ENCODE measurements at regions not wholly inside any gene's neighbourhood (a gene's known extent, or its start where the extent isn't known, plus 50 kb on each side); places are given as distances from the start of the nearest gene placed in this dataset.
"Not testable (repeated sequence)": the region's sequence is repeated elsewhere in the genome, so short reads cannot be mapped to it uniquely, and the experiment has no call there.

- DNase-seq (ENCODE audit: low read depth in 1 of 2, low spot score in 1 of 2) = no peak
Observed at GRCh38 chr9:30775236-30775635, 1609.2 kb upstream of the ACO1 start.

- no peak for DNase-seq (ENCODE audit: low read depth in 1 of 2, low spot score in 1 of 2)
Observed at GRCh38 chr9:30796764-30797163, 1587.7 kb upstream of the ACO1 start.

DNA sequence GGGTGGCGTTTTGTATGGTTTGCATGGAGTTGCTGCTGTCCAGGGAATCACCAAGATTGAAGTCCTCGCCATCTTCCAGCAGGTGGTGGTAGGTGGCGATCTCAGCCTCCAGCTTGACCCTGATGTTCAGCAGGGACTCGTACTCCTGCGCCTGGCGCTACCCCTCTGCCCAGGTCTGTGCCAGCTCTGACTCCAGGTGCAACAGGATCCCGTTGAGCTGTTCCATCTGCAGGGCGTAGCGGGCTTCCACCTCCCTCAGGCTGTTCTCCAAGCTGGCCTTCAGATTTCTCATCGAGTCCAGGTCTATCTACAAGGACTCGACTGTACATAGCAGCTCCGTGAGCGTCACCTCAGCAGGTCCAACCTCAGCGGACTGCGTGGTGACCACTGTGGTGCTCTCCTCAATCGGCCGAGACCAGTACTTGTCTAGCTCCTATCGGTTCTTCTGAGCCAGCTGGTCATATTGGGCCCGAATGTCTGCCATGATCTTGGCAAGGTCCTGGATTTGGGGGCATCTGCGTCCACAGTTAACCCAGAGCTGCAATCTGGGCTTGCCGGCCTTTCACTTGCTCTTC is 1584.8 kb upstream of the ACO1 start:
- no peak for DNase-seq (ENCODE audit: low read depth in 1 of 2, low spot score in 1 of 2)

- DNase-seq (ENCODE audit: low read depth in 1 of 2, low spot score in 1 of 2) = no peak
Observed at GRCh38 chr9:30800421-30800820, 1584.0 kb upstream of the ACO1 start.

- no peak for DNase-seq (ENCODE audit: low read depth in 1 of 2, low spot score in 1 of 2)
Observed at GRCh38 chr9:30812821-30813220, 1571.6 kb upstream of the ACO1 start.

- no peak for DNase-seq (ENCODE audit: low read depth in 1 of 2, low spot score in 1 of 2)
Observed at GRCh38 chr9:30815585-30815984, 1568.9 kb upstream of the ACO1 start.

DNA sequence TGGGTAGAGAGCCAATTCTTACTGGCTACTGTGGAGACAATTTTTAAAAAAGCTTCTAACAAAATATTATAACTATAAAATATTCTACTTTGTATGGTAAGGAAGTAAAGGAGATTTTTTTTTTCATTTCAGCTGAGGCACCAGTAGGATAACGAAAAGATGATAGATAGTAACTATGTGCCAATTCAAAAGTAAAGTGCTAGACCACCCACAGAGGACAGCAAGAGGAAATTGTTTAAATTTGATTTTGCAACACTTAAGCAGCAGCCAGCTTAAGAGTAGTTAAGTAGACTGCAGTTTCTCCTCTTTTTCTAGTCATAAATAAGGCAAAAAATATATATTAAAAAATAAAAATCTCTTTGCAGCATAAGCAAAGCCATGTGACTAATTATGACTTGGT is 1539.3 kb upstream of the ACO1 start:
- DNase-seq (ENCODE audit: low read depth in 1 of 2, low spot score in 1 of 2) = no peak

GRCh38 chr9:30846651-30847050 is 1537.8 kb upstream of the ACO1 start:
- DNase-seq (ENCODE audit: low read depth in 1 of 2, low spot score in 1 of 2) = no peak

- no peak for DNase-seq (ENCODE audit: low read depth in 1 of 2, low spot score in 1 of 2)
Observed at GRCh38 chr9:30851600-30851999, 1532.8 kb upstream of the ACO1 start.

DNA sequence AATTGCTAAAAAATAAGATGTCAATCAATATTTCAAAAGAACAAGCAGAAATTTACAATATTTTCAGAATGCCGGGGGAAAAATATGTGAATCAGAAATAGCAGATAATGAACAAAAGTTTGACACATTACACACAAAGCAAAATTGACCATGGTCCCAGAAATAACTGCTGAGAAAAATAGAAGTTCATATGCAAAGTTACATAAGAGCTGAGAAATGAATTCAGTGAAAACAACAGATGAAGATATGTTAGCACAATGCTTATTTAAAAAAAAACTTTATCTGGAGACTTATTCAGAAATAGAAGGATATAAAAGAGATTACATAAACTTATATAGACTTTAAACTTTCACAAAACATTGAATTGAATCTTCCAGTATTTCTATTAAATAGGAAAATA is 1483.7 kb upstream of the ACO1 start:
- no peak for DNase-seq (ENCODE audit: low read depth in 1 of 2, low spot score in 1 of 2)

DNA sequence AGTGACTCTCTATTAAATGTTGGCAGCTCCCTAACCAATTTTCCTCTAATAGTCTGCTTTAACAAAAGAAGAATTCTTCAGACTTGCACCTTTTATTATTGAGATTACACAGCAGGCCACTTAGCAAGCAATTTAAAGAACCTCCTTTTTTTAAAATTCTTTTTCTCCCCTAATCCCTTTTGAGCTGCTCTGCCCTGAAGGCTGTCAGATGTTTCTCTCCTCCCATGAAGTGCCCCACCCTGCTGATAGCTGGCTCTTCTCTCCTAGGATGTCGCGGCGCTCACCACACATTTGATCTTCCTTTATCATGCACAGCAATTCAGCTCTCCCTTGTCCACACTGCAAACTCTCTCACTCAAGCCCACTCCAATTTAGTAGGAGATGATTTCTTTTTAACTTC is 1471.1 kb upstream of the ACO1 start:
- no peak for DNase-seq (ENCODE audit: low read depth in 1 of 2, low spot score in 1 of 2)

- DNase-seq (ENCODE audit: low read depth in 1 of 2, low spot score in 1 of 2) = no peak
Observed at GRCh38 chr9:30915451-30915850, 1469.0 kb upstream of the ACO1 start.

- DNase-seq (ENCODE audit: low read depth in 1 of 2, low spot score in 1 of 2) = no peak
Observed at GRCh38 chr9:30925126-30925525, 1459.3 kb upstream of the ACO1 start.

DNA sequence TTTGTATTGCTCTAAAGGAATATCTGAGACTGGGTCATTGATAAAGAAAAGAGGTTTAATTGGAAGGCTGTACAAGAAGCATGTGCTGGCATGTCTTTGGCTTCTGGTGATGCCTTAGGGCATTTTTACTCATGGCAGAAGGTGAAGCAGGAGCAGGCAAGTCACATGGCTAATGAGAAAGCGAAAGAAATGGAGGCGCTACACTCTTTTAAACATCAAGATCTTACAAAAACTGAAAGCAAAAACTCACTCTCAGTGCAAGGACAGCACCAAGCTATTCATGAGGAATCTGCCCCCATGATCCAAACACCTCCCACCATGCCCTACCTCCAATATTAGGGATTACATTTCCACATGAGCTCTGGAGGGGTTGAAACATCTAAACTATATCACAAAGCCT is 1458.8 kb upstream of the ACO1 start:
- no peak for DNase-seq (ENCODE audit: low read depth in 1 of 2, low spot score in 1 of 2)

- DNase-seq (ENCODE audit: low read depth in 1 of 2, low spot score in 1 of 2) = no peak
Observed at GRCh38 chr9:30928045-30928444, 1456.4 kb upstream of the ACO1 start.

- no peak for DNase-seq (ENCODE audit: low read depth in 1 of 2, low spot score in 1 of 2)
Observed at GRCh38 chr9:30932226-30932625, 1452.2 kb upstream of the ACO1 start.

DNA sequence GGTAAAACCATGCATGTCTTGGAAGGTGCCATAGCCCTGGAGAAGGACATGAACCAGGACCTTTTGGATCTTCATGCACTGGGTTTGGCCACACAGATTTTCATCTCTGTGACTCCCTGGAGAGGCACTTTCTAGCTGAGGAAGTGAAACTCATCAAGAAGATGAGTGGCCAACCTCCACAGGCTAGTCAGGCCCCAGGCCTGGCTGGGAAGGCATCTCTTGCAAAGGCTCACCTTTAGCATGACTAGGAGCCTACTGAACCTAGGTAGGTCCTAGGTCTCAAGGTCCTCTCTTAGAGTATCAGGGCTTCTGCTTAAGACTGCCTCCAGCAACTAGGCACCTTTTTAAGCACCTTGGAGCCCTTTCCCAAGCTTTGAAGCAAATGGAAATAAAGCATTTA is 1448.7 kb upstream of the ACO1 start:
- DNase-seq (ENCODE audit: low read depth in 1 of 2, low spot score in 1 of 2) = no peak

GRCh38 chr9:30937106-30937505 is 1447.3 kb upstream of the ACO1 start:
- no peak for DNase-seq (ENCODE audit: low read depth in 1 of 2, low spot score in 1 of 2)

GRCh38 chr9:30942852-30943251 is 1441.6 kb upstream of the ACO1 start:
- DNase-seq (ENCODE audit: low read depth in 1 of 2, low spot score in 1 of 2) = not testable (repeated sequence)

DNA sequence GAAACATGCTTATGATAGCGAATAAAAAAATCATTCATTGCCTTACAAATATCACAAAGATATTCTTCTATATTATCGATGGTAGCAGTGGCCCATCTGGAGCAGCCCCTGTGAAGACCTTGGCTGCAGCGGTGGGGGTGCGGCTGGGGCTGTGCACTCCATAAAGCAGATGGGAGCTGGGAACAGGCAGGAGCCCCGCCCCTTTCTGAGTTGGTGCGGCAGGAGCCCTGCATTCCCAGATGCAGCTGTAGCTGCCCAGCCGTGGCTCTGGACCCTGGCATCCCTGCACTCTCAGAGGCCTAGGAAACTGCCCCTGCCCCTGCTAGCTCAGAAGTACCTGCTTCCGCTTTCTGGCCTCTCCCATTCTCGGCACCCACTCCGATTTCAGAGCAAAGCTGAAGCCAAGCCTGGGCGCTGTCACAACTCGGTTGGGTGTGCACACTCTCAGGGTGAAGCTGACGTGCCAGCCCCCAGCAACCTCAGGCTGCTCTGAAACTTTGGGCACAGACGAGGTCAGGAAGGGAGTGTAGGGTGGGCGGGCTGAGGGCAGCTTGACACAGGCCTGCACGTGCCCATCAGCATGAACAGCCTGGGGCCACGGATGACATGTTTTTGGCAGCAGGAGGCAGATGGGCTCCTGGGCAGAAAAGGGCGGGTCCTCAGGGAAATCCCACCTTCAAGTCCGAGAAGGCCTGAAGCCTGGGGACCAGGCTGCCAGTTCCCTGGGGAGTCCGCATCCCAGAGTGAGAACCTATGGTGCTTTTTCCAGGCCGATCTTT is 1440.8 kb upstream of the ACO1 start:
- DNase-seq (ENCODE audit: low read depth in 1 of 2, low spot score in 1 of 2) = no peak

GRCh38 chr9:30944225-30944569 is 1440.2 kb upstream of the ACO1 start:
- no peak for DNase-seq (ENCODE audit: low read depth in 1 of 2, low spot score in 1 of 2)

GRCh38 chr9:30944741-30945280 is 1439.6 kb upstream of the ACO1 start:
- DNase-seq (ENCODE audit: low read depth in 1 of 2, low spot score in 1 of 2) = no peak

DNA sequence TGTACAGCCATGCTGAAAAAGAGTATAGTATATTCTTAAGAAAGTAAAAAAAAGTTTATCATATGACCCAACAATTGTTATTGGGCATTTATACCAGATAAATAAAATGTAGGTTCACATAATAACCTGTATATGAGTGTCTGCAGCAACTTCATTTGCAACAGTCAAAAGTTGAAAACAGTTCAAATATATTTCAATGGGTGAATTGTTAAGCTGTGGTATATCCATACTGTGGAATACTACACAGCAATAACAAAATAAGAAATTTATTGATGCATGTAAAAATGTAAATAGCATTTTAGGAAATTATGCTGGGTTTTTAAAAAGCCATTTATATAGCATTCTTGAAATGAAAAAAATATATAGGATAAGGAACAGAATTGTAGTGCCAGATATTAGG is 1420.1 kb upstream of the ACO1 start:
- no peak for DNase-seq (ENCODE audit: low read depth in 1 of 2, low spot score in 1 of 2)

Data from stimulated activated CD4-positive, alpha-beta T cell treated with anti-CD3 and anti-CD28 coated beads, Interleukin-15, amount 100 ng/mL, for 1 hour (primary cell).